GM21529 (cell line): ENCODE measurements at regions not wholly inside any gene's neighbourhood (a gene's known extent, or its start where the extent isn't known, plus 50 kb on each side); places are given as distances from the start of the nearest gene placed in this dataset.

Experiments
- ATAC-seq: cut with Tn5 transposase; IDR thresholded peaks from one replicate; pipeline ENCODE4 v1.9.1; 2021; ENCODE audit not compliant: unreplicated experiment

DNA sequence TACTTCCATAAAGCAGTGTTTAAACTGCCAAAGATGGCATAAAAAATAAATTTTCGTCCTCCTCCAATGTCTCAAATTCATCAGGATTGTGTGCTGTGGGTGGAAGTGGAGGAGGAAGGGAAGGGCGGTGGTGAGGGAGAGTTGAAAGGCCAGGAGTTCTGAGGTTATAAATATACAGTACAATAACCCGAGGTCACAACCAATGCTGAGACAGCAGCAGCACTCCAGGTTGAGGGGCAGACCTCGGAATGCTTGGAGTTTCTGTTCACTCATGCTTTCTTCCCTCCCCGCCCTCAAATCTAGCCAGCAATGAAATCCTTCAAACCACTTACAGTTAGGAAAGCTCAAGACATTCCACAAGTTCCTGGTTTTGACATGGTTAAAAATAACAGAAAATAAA, 134.0 kb upstream of the SMAD1 start:
- no peak for ATAC-seq

DNA sequence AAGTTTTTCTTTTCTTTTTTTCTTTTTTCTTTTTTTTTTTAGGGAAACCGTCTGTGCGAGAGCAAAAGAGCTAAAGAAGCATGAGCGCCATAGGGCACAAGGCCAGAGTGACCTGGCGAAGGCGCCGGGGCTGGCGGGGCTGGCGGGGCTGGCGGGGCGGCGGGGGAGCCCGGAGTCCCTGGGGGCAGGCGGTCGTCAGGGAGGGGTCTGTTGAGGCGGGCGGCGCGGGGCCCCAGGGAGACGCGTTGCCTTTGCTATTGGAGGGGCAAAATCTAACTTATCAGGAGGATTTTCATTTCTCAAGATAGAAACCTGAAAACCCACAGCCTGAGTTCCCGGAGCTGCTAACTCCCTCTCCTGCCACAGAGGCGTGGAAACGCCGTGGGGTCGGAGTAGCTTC, 135.6 kb upstream of the SMAD1 start:
- no peak for ATAC-seq

- ATAC-seq, result no peak
Measured at GRCh38 chr4:145345401-145345800, 136.3 kb upstream of the SMAD1 start.

- ATAC-seq, result no peak
Measured at GRCh38 chr4:145341381-145341780, 140.3 kb upstream of the SMAD1 start.

- no peak for ATAC-seq
Measured at GRCh38 chr4:145340071-145340675, 141.5 kb upstream of the SMAD1 start.

GRCh38 chr4:145339075-145339725, 142.5 kb upstream of the SMAD1 start:
- no peak for ATAC-seq

GRCh38 chr4:145338568-145338967, 143.1 kb upstream of the SMAD1 start:
- no peak for ATAC-seq

GRCh38 chr4:145337391-145337790, 144.3 kb upstream of the SMAD1 start:
- ATAC-seq, result no peak

DNA sequence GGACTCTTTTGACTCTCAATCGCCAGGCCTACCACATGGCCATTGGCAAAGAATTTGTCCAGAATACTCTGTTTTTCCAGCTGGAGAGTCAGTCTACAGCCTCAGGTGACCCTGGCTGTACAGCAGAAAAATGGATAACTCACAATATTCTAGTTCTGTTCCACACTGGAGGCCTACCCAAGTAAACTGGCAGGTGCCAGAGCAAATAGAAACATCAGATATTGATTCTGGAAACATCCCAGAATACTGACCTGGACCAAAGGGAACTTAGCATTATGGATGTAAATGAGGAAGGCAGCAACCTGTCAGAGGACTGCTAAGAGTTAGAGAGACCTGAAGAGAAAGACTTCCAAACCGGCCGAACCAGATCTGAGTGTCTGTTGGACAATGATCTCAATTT, 147.9 kb upstream of the SMAD1 start:
- ATAC-seq, result no peak

- ATAC-seq, result no peak
Measured at GRCh38 chr4:145326491-145326890, 146.1 kb upstream of the OTUD4 start.

- ATAC-seq, result no peak
Measured at GRCh38 chr4:145324161-145324560, 143.8 kb upstream of the OTUD4 start.

- no peak for ATAC-seq
Measured at GRCh38 chr4:145320294-145320693, 139.9 kb upstream of the OTUD4 start.

GRCh38 chr4:145319751-145320150, 139.4 kb upstream of the OTUD4 start:
- ATAC-seq, result no peak

GRCh38 chr4:145316897-145317574, 136.6 kb upstream of the OTUD4 start:
- no peak for ATAC-seq

DNA sequence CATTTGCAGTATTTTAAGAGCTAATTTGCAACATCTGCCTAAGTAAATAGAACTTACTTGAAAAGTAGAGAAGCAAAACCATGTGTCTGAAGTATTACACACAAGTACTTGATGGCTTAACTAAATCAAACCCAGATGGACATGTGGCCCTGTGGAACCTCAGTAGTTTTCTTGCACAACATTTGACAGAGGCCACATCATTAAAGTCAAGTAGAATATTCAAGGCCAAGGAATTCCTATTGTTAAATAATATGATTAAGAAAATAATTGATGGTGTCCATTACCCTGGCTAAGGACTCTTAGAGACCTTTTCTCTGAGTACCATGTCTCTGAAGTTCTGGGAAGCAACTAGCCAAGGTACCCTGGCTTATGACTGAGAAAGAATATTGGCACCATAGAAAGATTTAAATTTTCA, 135.4 kb upstream of the OTUD4 start:
- ATAC-seq, result no peak

DNA sequence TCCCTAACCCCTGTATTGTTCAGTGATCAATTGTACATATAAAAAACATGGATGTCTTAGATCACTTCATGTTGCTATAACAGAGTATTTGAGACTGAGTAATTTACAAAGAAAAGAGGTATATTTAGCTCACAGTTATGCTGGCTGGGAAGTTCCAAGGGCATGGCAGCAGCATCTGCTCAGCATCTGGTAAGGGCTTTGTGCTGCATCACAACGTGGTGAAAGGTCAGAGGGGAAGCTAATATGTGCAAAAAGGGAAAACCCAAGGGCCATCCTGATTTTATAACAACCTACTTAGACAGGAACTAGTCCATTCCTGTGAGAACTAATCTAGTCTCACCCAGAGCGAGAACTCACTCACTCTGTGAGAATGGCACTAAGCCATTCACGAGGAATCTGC, 128.2 kb upstream of the OTUD4 start:
- no peak for ATAC-seq

GRCh38 chr4:145307763-145308430, 127.5 kb upstream of the OTUD4 start:
- no peak for ATAC-seq

- no peak for ATAC-seq
Measured at GRCh38 chr4:145307120-145307519, 126.7 kb upstream of the OTUD4 start.

DNA sequence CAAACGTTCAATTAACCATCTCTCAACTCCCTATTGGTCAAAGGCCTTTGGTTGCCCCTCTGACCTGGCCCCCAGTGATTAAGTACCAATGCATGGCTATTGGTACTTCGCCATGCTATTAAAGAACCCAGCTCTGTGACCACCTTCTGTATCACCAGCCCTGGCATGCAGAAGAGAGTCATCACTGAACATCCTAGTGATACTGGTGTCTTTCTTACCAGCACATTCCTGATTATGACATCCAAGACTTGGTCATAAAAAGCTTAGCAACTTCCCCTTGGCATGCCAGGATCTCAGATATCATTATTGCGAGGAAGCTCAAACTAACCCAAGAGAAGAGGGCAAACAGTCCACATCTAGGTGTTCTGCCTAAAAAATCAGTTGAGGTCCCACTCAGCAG, 122.3 kb upstream of the OTUD4 start:
- no peak for ATAC-seq

- ATAC-seq, result no peak
Measured at GRCh38 chr4:145301386-145302080, 121.1 kb upstream of the OTUD4 start.

- ATAC-seq, result peak; percentile 96
Measured at GRCh38 chr4:145299380-145300076, 119.1 kb upstream of the OTUD4 start.
